CD4-positive, alpha-beta T cell (primary cell): ENCODE measurements at regions not wholly inside any gene's neighbourhood (a gene's known extent, or its start where the extent isn't known, plus 50 kb on each side); places are given as distances from the start of the nearest gene placed in this dataset.

Source experiments
- ATAC-seq: fragments of 200-7000 bp; cut with Tn5 transposase; one replicate; pipeline ENCODE4 v1.10.0; 2022; ENCODE audit warnings: mild to moderate bottlenecking; ENCODE audit not compliant: poor library complexity
- CTCF ChIA-PET: fragments of 350-600 bp; sonication (Branson Sonifier 250); formaldehyde crosslinking; loops from one replicate; lab custom pipeline; 2021; ENCODE audit warnings: antibody characterized with exemption, inconsistent platforms; lab: Charles Lee
- POLR2A ChIA-PET: fragments of 350-600 bp; sonication (Branson Sonifier 250); formaldehyde crosslinking; loops from one replicate; lab custom pipeline; 2021; ENCODE audit warnings: antibody characterized with exemption, inconsistent platforms; lab: Charles Lee
- DNase-seq, 14 experiments: peaks; one replicate each; pipeline ENCODE4 v3.0.0-alpha.2; 2013 to 2020; ENCODE audit warnings: mixed read lengths in 2 of 14
- H3K27ac ChIP-seq, 2 donors: one replicate each; pipeline versions ENCODE4 v1.5.1 to v1.7.0; 2013; ENCODE audit warnings: low read length in 2 of 2, low read depth in 1 of 2, mild to moderate bottlenecking in 1 of 2
- H3K27me3 ChIP-seq, 2 experiments: 1 replicate in 1 of 2; 2 replicates in 1 of 2; pipeline versions ENCODE4 v1.6.1 to v1.7.0; 2013; ENCODE audit warnings: low read length in 2 of 2, control low read depth in 1 of 2, mild to moderate bottlenecking in 1 of 2, moderate library complexity in 1 of 2; ENCODE audit not compliant: insufficient read depth in 2 of 2, control insufficient read depth in 1 of 2
- H3K36me3 ChIP-seq: one replicate; pipeline ENCODE4 v1.6.1; 2013; ENCODE audit warnings: low read length, control low read depth; ENCODE audit not compliant: insufficient read depth
- H3K4me1 ChIP-seq: one replicate; pipeline ENCODE4 v1.6.1; 2013; ENCODE audit warnings: low read length, control low read depth; ENCODE audit not compliant: insufficient read depth
- H3K4me3 ChIP-seq: one replicate; pipeline ENCODE4 v1.5.1; 2013; ENCODE audit warnings: mild to moderate bottlenecking, low read length, moderate library complexity
- H3K9me3 ChIP-seq, 2 experiments: 1 replicate in 1 of 2; 2 replicates in 1 of 2; pipeline versions ENCODE4 v1.6.1 to v1.7.0; 2013; ENCODE audit warnings: low read length in 2 of 2, mild to moderate bottlenecking in 2 of 2, control low read depth in 1 of 2, moderate library complexity in 1 of 2; ENCODE audit not compliant: control insufficient read depth in 1 of 2, insufficient read depth in 1 of 2
- H3K27ac Mint-ChIP-seq: one replicate; pipeline ENCODE4 v1.8.0; 2020; ENCODE audit warnings: mixed read lengths
- H3K27me3 Mint-ChIP-seq: one replicate; pipeline ENCODE4 v1.8.0; 2021; ENCODE audit warnings: mixed read lengths
- H3K36me3 Mint-ChIP-seq: one replicate; pipeline ENCODE4 v1.8.0; 2021; ENCODE audit warnings: low read depth, mixed read lengths
- H3K4me1 Mint-ChIP-seq: one replicate; pipeline ENCODE4 v1.8.0; 2021; ENCODE audit warnings: low read depth, mixed read lengths
- H3K4me3 Mint-ChIP-seq: one replicate; pipeline ENCODE4 v1.8.0; 2020; ENCODE audit warnings: mild to moderate bottlenecking, mixed read lengths
- H3K9me3 Mint-ChIP-seq: one replicate; pipeline ENCODE4 v1.8.0; 2020; ENCODE audit warnings: mixed read lengths
- intact Hi-C, 2 experiments: fragments of 100-400 bp; cut with DNase I in 1 of 2; cut with micrococcal nuclease in 1 of 2; formaldehyde crosslinking; loops; one replicate each; pipeline versions ENCODE4 v1.15.1 to v1.9.0; 2023 to 2025; cut with DNase I, micrococcal nuclease
- TF ChIP-seq, protein P1 (sequence below): fragments of 200-600 bp; IDR thresholded peaks from one replicate; pipeline ENCODE4 v1.8.0; 2022; ENCODE audit warnings: antibody characterized with exemption, mild to moderate bottlenecking

DNA sequence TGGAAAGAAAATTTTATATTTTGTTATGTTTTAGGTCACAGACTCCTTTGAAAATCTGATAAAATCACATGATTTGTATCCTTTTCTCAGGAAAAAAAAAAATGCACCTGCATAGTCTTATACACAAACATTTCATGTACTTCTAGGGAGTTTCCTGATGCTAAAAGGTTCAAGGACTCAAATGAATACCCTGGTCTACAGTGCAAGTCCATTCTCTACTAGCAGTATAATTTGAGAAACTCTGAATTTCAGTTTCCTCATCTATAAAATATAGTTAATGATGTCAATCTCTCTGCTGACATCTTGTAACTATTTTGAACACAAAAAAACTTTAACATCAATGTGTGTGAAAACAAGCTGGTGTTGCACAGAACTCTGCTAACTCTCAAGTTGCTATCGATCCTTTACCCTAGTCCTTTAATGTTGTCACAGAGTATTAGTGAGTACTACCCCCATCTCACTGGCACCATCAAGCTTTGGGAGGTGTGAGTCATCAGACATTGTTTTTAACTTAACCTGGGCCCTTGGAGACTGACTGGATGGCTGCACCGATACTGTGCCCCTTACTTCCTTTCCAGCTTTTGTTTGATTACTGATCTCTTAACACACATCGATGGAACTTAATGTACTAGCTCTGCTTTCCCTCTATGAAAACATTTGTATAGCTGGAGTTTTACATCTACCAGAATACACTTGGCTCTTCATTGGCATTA lies 251.9 kb upstream of the SOX5 start:
- DNase-seq (no peak), ATAC-seq (no peak)
- Histone ChIP-seq H3K4me3 (no peak overlapping the region), H3K27ac (no peak overlapping the region), H3K27me3 (no peaks in the 10 kb centered on the region), H3K4me1 (no peaks in the 10 kb centered on the region), H3K36me3 (no peaks in the 10 kb centered on the region), H3K9me3 (no peaks in the 10 kb centered on the region)
- Mint-ChIP-seq H3K36me3 (no peaks in the 10 kb centered on the region), H3K27ac (no peak overlapping the region), H3K27me3 (no peaks in the 10 kb centered on the region), H3K4me1 (no peaks in the 10 kb centered on the region), H3K4me3 (no peak overlapping the region), H3K9me3 (no peaks in the 10 kb centered on the region)
- intact Hi-C loops = no loop called here
- CTCF ChIA-PET = interaction anchor here (0.6 kb wide), 1 partner anchor 19 kb away, joined by 3 read pairs; no protein-coding TSS in a partner anchor
- POLR2A ChIA-PET = no interaction called here
- TF ChIP-seq, protein P1, sequence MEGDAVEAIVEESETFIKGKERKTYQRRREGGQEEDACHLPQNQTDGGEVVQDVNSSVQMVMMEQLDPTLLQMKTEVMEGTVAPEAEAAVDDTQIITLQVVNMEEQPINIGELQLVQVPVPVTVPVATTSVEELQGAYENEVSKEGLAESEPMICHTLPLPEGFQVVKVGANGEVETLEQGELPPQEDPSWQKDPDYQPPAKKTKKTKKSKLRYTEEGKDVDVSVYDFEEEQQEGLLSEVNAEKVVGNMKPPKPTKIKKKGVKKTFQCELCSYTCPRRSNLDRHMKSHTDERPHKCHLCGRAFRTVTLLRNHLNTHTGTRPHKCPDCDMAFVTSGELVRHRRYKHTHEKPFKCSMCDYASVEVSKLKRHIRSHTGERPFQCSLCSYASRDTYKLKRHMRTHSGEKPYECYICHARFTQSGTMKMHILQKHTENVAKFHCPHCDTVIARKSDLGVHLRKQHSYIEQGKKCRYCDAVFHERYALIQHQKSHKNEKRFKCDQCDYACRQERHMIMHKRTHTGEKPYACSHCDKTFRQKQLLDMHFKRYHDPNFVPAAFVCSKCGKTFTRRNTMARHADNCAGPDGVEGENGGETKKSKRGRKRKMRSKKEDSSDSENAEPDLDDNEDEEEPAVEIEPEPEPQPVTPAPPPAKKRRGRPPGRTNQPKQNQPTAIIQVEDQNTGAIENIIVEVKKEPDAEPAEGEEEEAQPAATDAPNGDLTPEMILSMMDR = no peak

DNA sequence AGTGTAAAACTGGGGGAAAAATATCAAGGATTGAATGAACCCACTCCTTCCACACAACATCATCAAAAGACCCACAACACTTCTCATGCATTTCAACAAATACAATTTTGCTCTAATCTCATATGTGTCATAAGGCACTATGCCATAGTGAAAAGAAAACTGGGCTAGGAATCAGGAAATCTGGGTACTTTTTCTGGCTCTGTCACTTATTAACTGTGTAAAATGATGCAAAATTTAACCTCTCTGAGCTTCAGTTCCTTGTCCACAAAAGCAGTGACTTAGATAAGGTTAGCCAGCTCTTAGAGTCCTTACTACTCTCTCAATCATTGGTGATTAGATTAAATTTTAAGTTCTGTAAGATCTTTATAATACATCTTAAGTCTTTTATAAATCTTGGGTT lies 250.5 kb upstream of the SOX5 start:
- Histone ChIP-seq H3K36me3 (no peaks in the 10 kb centered on the region), H3K27ac (no peak overlapping the region), H3K27me3 (no peaks in the 10 kb centered on the region), H3K9me3 (no peaks in the 10 kb centered on the region), H3K4me1 (no peaks in the 10 kb centered on the region), H3K4me3 (no peak overlapping the region)
- ChIA-PET CTCF (no interaction called here), POLR2A (no interaction called here)
- intact Hi-C loops = no loop called here
- TF ChIP-seq, protein P1 = no peak
- no peak for DNase-seq
- Mint-ChIP-seq H3K36me3 (no peaks in the 10 kb centered on the region), H3K9me3 (no peaks in the 10 kb centered on the region), H3K4me1 (no peaks in the 10 kb centered on the region), H3K4me3 (no peak overlapping the region), H3K27me3 (no peaks in the 10 kb centered on the region), H3K27ac (no peak overlapping the region)
- ATAC-seq = no peak

DNA sequence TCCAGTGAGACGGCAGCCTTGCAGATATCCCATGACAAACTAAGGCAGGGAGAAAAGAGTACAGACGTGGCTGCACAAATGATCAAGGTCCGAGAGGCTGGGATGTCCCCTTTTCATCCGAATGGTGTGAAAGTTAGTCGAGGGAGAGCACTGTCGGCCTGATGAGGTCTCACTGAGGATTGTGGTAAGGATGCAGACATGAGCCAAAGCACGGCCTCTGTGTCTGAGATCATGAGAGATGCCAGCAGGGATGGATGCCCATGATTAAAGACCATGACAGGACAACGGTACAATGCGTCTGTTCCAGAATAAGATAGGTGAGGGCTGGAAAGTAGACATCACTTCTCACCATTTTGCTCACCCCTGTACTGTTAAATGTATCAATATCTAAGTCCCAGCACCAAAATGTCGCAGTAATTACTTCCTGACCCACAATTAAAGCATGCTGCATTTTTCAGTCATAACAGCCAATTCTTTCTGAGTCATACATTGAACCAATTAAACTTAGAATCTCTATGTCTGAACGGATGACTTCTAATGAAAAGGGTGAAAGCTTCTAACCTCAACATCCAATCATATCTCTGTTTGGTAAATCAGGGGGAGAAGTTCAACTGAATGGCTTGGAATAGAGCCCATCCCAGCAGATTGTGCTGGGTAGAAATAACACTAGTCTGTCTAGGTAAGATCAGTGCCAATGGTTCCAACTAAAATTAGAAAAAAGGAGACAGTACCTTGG lies 249.6 kb upstream of the SOX5 start:
- no peak overlapping the region for H3K27ac Mint-ChIP-seq
- Histone ChIP-seq H3K4me1 (no peaks in the 10 kb centered on the region), H3K27ac (no peak overlapping the region), H3K9me3 (no peaks in the 10 kb centered on the region), H3K4me3 (no peak overlapping the region), H3K36me3 (no peaks in the 10 kb centered on the region), H3K27me3 (no peaks in the 10 kb centered on the region)
- ChIA-PET POLR2A (no interaction called here), CTCF (no interaction called here)
- TF ChIP-seq, protein P1 = no peak
- no peak for DNase-seq
- intact Hi-C loops = no loop called here
- no peak for ATAC-seq
- no peaks in the 10 kb centered on the region for H3K9me3 Mint-ChIP-seq
- no peak overlapping the region for H3K4me3 Mint-ChIP-seq
- no peaks in the 10 kb centered on the region for H3K4me1 Mint-ChIP-seq
- no peaks in the 10 kb centered on the region for H3K27me3 Mint-ChIP-seq
- H3K36me3 Mint-ChIP-seq = no peaks in the 10 kb centered on the region
